Epidermal melanocyte (primary cell): ENCODE measurements at regions not wholly inside any gene's neighbourhood (a gene's known extent, or its start where the extent isn't known, plus 50 kb on each side); places are given as distances from the start of the nearest gene placed in this dataset.
"Not testable (repeated sequence)": the region's sequence is repeated elsewhere in the genome, so short reads cannot be mapped to it uniquely, and the experiment has no call there.

Source experiments
- DNase-seq: peaks from one replicate; pipeline ENCODE4 v3.0.0; 2011; ENCODE audit warnings: low spot score; ENCODE audit not compliant: insufficient read length

DNA sequence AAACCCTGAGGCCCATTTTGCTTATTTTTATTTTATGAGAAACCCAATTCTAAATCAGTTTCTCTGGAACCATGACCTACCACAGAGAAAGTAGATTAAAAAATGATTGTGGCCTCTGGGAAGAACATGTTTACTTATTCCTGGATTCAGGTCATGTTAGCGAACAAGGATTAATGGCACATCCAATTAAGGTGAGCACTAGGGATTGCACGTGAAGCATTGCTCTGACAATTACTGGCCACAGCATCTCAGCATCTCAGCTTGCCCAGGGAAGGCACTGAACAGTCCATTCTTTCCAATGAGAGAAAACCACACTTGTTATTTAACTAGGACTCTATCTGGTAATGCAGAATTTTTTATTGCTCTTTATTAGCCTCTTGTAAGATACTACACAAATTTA is 119.8 kb downstream of the ZNF330 start:
- DNase-seq = no peak

DNA sequence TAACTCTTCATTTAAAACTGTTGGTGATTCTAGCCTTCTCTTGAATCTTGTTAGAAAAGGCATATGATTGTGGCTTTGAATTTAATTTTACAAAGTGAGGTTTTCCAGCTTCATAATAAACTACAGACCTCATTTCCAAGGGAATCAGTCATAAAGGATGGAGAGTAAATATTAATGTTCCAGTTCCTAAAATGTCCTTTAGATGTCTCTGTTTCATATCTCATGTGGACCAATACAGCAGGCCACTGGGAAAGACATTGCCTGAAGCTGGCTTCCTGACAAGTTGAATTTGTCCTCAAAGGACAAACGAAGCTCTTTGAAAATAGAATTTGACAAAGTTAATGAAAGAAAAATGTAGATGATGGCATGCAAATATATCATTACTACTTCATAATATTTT is 125.4 kb downstream of the ZNF330 start:
- DNase-seq = peak; percentile 64

DNA sequence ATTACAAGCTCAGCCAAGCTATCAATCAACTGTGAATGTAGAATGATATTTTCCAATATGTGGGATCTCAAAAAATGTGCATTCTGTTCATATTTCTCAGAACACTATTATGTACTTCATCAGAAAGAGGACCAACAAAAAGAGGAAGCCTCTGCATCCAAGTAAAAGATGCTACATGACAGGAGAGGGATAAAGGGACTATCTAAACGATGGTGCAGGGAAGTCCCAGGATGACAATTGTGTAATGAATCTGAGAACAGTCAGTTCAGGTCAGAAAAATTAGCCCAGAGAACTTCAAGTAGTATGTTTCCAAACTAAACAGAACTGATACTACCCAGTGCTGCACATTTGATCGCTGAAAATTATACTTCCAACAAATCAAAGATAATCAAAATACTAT is 127.0 kb downstream of the ZNF330 start:
- DNase-seq = no peak

DNA sequence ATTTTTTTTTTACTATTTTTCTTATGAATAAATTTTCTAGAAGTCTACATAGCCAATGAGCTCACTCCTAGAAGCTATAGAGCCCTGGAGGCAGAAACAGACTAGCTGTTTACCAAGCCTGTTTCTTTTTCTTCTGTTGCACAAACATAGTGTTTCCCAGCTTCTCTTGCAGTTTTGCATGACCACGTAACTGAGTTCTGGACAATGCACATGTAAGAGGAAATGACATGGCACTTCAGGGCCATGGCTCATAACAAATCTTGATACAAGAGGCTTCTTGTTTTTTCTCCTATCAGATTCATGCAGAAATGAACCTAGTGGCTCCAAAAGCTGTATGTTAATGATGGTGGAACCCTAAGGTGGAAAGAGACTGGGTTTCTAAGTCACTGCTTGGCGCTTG is 127.4 kb downstream of the ZNF330 start:
- no peak for DNase-seq

DNA sequence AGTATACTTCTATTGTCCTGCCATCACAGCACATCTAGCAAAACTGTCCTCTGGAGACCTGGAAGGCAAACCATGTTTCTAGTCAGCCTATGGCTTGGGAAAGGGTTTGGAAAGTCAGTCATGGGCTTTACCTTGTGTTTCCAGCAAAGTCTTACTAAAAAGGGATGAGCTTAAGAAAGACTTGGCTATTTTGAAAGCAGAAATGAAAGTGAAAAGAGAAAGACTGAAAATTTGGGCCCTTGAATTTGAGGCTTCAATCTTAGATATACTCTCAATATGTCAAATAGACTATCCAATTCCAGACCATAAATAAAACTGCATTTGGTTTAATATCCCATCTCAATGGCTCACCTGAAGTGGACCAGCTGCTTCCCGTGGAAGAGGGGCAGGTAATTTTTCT is 127.9 kb downstream of the ZNF330 start:
- DNase-seq = no peak

DNA sequence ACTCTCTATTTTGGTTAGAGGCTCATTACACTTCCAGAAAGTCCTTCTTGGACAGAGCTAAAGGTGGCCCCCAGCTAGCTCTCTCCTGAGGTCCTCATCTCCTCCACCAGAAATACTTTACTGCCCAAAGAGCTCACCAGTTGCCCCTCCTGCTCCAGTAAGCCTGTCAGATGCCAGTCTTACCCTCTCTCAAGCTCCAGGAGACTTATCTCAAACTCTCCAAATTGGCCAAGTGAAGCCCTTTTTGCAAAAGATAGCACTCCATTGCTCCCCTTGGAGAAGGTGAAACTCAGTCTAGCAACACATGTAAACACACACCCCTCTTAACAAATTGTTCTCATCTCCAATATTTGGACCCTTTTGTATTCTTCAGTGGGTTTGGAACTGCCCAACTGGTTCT is 128.5 kb downstream of the ZNF330 start:
- DNase-seq = no peak

DNA sequence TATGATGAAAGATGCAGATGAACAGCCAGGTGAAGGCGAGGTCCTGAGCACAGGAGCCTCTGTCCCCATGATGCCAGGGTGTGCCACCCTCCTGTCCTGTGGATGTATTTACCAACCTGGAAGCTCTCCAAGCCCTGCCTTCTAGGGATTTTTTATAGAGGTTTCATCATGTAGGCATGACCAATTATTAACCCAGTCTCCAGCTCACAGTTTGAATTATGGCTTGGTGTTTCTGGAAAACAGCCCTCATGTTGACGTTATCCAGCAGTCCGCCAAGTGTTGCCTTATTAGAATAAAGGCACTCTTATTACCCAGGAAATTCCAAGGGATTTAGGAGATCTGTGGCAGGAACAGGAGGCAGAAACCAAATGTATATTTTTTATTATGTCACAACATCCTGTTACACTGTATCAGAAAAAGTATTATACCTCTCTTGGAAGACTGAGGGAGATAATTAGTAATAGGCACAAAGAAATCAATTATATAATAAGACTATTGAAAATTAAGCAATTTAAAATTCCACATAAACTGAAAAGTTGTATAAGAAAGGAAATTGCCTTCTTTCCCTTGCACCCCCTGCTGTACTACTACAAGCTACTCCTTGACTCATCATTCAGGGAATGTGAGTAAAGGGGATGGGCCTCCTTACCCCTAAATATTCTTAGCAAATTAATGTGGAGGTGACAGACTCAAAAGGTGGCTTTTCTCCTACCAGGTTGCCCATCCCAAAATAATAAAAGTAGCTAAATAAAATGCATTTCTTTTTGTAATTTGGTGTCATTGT is 129.6 kb downstream of the ZNF330 start:
- peak; percentile 26 for DNase-seq

DNA sequence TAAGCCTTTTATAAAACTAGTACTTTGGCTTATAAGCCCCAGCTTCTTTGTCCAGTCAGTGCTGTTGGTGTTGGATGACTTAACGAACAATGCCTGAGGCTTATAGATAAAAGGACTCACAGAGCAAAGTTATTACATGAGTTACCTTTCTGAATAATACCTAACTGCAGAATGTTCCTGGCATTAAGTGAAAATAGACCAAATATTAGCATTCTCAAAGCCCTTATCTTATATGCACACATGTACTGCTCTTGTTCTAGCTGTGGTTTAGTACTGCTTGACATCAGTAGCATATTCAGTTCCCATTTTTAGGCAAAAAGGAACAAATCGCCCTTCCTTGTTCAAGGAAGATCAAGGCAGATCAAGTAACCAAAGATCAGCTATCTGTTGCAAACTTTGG is 131.6 kb downstream of the ZNF330 start:
- DNase-seq = no peak

DNA sequence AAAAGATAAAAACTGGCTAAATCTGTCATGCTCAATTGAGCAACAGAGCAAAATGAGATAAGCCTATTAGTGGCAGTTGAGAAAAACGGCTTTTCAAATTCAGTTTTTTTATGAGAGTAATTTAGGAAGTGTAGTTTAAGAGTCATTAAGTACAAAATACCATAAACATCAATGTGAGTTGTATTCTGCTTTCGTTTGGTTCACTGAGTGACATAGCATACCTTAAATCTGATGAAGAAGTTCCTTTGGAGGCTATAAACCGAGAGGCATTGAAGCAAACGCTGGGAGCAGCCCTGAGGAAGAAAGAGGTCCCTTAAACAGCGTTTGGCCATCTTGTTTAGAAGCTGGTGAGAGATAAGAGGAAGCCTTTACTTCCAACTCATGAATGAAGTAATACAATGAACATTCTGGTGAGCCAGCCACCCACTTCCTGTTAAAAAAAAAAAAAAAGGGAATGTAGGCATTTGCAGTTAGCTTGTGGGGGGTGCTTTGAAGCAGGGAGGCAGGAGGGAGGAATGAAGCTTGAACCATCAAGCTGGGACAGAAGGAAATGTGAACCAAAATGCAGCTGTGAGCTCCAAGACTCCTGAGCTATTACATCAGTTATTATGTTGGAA is 132.3 kb downstream of the ZNF330 start:
- DNase-seq = no peak

DNA sequence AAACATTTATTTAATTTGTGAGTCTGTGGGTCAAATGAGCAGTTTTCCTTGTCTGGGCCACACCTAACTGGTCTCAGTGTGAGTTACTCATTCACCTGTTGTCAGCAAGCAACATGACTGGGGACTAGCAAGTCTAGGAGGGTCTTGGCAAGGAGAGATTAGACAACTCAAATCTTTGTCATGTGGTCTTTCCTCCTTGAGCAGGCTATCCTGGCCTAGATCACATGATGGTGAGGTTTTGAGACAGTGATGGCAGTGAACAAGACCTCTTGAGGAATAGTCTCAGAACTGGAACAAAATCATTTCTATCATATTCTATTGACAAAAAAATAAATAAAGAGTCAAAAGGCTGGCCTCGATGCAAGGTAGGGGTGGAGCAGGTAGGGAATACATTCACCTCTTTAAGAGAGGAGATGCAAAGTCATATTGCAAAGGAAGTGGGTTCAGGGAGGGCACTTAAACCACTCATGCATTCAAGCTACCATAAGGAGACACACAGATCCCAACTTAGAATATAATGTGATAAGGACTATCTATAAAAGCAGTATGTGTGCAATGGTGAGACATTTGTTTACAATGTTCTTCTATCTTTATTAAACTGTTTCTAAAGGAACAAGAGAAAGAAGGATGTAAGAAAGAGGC is 135.7 kb downstream of the ZNF330 start:
- no peak for DNase-seq

DNA sequence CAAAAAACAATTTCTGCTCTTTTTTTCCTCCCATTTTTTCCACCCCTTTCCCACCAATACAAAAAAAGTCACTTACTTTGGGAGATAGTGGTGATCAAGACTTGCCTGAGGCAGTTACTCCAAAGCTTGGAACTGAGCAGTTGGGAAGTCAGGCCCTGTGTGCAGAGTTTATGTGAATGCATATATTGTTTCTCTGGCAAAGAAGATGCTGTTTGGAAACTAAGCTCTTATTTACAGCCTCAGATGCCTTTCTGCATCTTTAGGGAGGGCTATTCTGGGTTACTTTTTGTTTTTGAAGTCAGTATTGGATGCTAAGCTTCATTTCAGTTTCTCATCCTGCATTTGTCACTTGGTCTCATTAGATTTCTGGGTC is 136.3 kb downstream of the ZNF330 start:
- peak; percentile 57 for DNase-seq

DNA sequence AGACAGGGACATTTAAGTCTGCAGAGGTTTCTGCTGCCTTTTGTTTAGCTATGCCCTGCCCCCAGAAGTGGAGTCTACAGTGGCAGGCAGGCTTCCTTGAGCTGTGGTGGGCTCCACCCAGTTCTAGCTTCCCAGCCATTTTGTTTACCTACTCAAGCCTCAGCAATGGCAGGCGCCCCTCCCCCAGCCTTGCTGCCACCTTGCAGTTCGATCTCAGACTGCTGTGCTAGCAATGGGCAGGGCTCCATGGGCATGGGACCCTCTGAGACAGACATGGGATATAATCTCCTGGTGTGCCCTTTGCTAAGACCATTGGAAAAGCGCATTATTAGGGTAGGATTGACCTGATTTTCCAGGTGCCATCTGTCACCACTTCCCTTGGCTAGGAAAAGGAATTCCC is 147.5 kb downstream of the ZNF330 start:
- DNase-seq = not testable (repeated sequence)

DNA sequence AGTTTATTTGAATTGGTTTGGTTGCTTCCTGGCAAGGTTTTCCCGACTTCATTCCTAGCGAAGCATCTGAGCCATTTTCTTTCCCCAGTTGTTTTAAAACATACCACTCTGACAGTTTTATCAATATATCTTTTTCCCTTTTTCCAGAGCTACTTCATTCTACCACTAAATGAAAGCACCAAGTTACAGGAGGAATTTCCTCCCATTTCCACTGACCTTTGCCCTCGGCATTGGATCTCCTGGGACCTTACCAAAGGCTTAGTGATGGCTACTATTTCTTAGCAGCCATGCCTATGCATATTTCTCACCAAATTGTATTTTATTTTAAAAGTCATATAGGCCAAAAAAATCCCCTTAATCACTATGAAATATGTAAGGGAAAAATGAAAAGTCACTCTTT is 150.5 kb downstream of the ZNF330 start:
- no peak for DNase-seq

DNA sequence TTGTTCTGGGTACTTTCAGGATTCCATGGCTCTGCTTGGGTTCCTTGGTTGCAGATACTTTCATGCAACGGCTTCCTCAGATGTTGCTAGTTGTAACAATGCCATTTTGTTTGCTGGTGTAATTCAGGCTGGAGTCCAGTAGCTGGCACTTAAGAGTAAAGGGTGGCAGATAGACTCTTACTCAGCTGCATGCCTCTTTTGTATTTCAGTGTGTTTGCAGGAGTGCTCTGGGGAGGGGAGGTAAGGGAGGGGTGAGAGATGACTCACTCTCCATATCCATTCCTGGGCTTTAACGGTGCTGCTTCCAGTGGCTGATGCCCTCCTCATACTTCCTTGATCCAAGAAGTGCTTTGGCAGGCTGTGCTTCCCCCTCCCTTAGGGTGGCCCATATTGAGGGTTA is 155.2 kb downstream of the ZNF330 start:
- DNase-seq = no peak

DNA sequence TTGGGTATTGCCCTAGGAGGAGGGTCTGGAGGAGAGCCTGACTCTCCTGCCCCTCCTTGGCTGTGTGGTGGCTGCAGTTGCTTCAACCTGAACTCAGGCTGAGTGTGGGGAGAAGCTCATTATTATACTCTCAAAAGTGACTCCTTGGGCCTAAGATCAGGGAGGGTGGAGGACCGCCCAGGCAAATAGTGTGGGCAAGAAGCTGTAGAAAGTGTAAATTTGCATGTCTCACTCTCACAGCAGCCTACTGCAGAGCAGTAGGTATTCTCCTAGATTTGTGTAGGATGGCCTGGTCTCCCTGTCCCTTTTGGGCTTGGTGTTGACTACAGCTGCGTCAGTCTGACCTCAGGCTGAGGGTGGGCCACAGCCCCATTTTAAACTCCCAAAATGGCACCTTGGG is 156.1 kb downstream of the ZNF330 start:
- no peak for DNase-seq

DNA sequence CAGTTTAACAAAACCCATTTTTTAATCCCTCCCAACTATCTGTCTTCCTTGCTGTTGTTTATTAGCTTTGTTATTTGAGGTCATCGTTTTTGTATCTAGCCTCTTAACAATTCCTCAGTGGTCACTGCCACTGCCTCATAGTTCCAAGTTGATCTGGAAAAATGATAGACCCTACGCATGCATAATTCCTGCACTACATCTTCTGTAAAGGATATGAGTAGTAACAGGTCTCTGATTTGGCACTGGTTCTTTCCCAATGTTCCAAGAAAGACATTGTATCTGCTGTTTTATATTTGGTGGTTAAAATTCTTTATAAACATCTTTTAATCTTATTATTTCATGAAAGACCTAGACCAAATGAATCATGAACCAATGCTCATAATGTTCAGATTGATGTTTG is 166.6 kb downstream of the ZNF330 start:
- no peak for DNase-seq

DNA sequence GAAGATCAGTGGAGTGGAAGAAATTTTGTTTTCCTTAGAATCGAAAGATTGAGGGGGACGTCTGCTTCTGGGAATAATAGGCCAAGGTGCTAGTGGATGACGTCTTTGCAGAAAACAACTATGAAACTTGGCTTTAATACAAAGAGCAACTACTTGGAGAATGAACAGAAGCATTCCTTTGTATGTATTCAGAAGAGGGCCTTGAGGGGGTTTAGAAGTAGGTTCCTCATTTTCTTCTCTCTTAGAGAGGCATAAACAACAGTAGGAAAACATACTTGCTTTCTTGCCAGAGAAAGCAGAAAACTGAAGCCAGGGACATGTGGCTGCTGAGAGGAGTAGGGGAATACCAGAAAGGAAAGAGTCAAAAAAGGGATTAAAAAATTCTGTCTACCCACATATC is 167.8 kb downstream of the ZNF330 start:
- peak; percentile 44 for DNase-seq

DNA sequence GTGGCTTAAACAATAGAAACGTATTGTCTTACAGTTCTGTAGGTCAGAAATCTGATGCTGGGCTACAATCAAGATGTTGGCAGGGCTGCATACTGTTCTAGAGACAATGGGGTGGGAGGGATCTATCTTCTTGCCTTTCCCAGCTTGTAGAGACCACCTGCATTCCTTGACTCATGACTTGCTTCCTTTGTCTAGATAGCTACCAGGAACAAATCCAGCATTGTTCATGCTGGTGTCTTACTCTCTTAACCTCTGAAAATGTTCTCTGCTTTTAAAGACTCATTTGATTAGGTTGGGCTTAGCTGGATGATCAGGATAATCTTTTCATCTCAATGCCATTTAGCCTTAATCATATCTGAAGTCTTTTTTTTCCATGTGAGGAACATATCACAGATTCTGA is 169.0 kb downstream of the ZNF330 start:
- no peak for DNase-seq

DNA sequence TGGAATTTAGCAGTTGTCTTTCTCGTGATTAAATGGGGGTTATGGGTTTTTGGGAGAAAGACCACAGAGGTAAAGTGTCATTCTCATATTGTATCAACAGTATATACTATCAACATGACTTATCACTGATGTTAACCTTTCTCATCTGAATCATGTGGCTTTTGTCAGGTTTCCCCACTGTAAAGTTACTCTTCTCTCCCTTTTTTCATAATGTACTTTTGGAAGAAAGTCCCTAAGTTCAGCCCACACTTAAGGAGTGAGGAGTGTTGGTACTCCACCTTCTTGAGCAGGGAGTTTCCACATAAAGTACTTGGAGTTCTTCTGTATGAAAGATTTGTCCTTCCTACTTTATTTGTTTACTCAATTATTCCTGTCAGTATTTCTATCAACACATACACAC is 169.9 kb downstream of the ZNF330 start:
- DNase-seq = no peak

DNA sequence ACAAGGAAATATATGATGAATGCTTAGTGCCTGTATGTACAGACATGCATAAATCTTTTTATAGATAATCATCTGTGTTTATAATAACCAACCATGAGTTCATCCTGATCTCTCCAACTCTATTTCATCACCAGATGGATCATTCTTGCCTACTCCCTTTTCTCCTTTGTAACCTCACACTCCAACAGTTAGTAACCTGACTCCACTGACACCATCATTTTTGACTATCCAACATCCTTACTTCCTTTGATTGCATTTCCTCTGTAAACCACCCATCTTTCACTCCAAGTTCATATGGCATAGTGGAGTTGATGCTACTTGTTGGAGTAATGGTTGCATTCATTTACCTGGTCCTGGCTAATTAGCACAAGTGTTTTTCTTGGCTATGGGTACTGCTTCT is 170.6 kb downstream of the ZNF330 start:
- DNase-seq = no peak

DNA sequence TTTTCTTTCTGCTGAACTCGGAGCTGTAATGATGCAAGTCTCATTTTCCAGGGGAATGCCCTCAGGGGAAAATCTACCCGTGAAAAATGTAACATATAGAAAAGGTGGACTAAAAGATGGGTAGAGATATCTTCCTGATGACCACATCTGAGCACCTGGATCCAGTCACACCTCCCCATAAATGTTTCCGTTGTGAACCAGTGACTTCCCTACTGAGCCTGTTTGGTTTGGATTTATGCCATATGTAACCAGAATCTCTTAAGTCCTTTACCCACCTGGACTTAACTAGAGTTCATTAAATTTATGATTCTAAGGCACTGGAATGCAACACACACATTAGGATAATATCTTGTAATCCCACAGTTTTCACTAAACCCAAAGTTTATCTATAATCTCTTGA is 171.1 kb downstream of the ZNF330 start:
- DNase-seq = no peak

DNA sequence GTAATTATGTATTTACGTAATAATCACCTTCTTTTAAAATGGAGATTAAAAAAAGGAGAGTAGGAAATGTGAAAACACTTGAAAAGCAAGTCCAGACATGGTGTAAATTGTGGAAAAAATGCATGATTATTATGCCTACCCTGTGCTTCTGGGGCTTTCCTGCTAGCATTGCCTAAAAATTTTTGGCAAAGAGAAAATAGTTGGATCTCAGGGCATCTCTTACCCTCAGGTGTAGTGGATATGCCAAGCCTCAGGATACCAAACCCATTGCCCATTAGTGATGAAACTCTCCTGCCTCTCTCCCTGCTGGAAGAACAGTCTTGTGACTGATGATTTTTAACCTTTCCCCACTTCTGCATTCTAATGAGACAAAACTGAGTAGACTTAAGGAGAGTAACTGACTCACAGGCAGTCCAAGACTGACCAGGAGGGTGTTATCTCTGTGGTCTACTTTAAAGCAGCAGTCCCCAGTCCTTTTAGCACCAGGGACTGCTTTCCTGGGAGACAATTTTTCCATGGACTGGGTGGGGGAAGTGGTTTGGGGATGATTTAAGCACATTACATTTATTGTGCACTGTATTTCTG is 174.6 kb downstream of the ZNF330 start:
- DNase-seq = no peak

DNA sequence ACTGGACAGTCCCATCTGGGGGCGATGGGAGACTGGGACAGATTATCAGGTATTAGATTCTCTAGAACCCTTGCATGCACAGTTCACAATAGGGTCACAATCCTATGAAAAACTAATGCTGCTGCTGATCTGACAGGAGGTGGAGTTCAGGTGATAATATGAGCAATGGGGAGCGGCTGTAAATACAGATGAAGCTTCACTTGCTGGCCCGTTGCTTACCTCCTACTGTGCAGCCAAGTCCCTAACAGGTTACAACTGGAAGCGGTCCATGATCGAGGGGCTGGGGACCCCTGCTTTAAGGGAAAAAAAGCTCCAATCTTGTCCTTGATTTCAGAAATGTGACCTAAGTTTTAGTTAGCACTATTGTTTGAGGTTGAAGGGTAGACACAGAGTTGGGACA is 175.2 kb downstream of the ZNF330 start:
- DNase-seq = no peak
